ENCODE measurements at regions not wholly inside any gene's neighbourhood (a gene's known extent, or its start where the extent isn't known, plus 50 kb on each side); places are given as distances from the start of the nearest gene placed in this dataset.

DNA sequence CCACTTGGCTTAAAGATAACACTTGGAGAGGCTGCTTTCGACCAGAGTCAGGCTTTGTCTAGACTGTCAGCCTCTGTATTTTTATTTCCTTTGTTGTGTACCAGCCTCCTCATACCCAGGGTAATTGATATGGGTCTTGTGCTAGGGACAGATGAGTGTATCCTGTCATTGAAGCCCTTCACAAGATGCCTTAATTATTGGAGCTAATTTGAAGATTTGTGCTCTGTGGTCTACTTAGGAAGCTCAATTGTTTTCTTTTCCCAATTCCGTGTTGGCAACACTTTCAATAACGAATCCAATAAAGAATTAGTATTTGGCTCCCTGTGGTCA, 60.5 kb upstream of the DPH6 start:
- TF ChIP-seq, protein P1, sequence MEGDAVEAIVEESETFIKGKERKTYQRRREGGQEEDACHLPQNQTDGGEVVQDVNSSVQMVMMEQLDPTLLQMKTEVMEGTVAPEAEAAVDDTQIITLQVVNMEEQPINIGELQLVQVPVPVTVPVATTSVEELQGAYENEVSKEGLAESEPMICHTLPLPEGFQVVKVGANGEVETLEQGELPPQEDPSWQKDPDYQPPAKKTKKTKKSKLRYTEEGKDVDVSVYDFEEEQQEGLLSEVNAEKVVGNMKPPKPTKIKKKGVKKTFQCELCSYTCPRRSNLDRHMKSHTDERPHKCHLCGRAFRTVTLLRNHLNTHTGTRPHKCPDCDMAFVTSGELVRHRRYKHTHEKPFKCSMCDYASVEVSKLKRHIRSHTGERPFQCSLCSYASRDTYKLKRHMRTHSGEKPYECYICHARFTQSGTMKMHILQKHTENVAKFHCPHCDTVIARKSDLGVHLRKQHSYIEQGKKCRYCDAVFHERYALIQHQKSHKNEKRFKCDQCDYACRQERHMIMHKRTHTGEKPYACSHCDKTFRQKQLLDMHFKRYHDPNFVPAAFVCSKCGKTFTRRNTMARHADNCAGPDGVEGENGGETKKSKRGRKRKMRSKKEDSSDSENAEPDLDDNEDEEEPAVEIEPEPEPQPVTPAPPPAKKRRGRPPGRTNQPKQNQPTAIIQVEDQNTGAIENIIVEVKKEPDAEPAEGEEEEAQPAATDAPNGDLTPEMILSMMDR (IDR thresholded peaks at IDR 0.05): no peak
- TF ChIP-seq POLR2AphosphoS5 (IDR thresholded peaks at IDR 0.05) (no peak), POLR2A (IDR thresholded peaks at IDR 0.05) (no peak), EP300 (IDR thresholded peaks at IDR 0.05) (no peak)
- Histone ChIP-seq H3K4me3 (no peak overlapping the region), H3K27me3 (no peaks in the 10 kb centered on the region), H3K4me1 (peaks cover 3 to 30% (median 5%) of the 10 kb centered on the region in 3 donors), H3K27ac (peak overlapping the region in 3 of 4 donors; percentile 7 to 60 (median 47)), H3K36me3 (no peaks in the 10 kb centered on the region), H3K9me3 (no peaks in the 10 kb centered on the region)
- ATAC-seq: no peak
- WGBS, 2 donors (ENCODE audit: low coverage in 1 of 2): 32 to 65% methylated on average over 3 of the region's 3 CpGs

- TF ChIP-seq POLR2AphosphoS5 (IDR thresholded peaks at IDR 0.05): no peak
- no peak for TF ChIP-seq POLR2A (IDR thresholded peaks at IDR 0.05)
- no peak for TF ChIP-seq EP300 (IDR thresholded peaks at IDR 0.05)
- TF ChIP-seq, protein P1 (IDR thresholded peaks at IDR 0.05): no peak
- Histone ChIP-seq H3K4me3 (no peak overlapping the region), H3K27me3 (no peaks in the 10 kb centered on the region), H3K36me3 (no peaks in the 10 kb centered on the region), H3K9me3 (no peaks in the 10 kb centered on the region), H3K27ac (no peak overlapping the region), H3K4me1 (peaks cover 0 to 20% (median 0%) of the 10 kb centered on the region in 3 donors)
- WGBS, 2 donors (ENCODE audit: low coverage in 1 of 2): 85 to 100% methylated on average over 1 of the region's 1 CpG
- ATAC-seq: no peak
Observed at GRCh38 chr15:35616498-35617271, 70.7 kb upstream of the DPH6 start.

GRCh38 chr15:35618260-35619188, 72.6 kb upstream of the DPH6 start:
- no peaks in the 10 kb centered on the region for H3K36me3 ChIP-seq
- no peaks in the 10 kb centered on the region for H3K9me3 ChIP-seq
- no peaks in the 10 kb centered on the region for H3K27me3 ChIP-seq
- peaks cover 0 to 24% (median 0%) of the 10 kb centered on the region in 3 donors for H3K4me1 ChIP-seq
- ATAC-seq: no peak
- no peak overlapping the region for H3K4me3 ChIP-seq
- no peak overlapping the region for H3K27ac ChIP-seq
- no peak for TF ChIP-seq POLR2A (IDR thresholded peaks at IDR 0.05)
- 51 to 71% methylated on average over 2 of the region's 2 CpGs for WGBS, 2 donors (ENCODE audit: low coverage in 1 of 2)

DNA sequence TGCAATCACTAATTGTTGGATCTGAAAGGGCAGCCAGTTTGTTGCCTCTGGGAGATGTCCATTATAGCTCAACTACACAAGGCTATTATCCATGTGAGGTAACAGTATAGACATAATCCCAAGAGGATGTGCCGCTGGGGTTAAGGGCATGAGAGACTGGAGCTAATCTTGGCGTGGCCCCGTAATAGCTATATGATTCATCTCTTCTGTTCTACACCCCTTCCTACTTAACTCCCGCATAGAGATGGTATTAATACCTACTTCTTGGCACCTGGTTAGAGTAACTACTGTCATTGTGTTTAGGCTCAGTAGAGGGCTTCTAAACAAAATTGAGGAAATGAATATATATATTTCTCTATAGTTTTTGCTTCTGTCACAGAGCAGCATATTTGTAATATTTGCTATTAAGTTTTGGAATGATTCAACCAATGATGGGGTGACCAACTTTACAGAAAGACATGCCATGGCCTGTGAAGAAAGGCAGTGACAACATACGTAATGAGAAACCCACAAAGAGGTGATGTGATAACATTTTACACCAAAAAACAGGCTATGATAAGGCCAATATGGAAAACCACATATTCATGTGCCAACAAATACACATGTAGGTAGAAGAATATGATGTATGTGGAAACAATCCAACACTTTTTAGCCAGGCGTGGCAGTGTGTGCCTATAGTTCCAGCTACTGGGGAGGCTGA, 76.8 kb upstream of the DPH6 start:
- no peaks in the 10 kb centered on the region for H3K27me3 ChIP-seq
- TF ChIP-seq, protein P1 (IDR thresholded peaks at IDR 0.05): no peak
- no peak for TF ChIP-seq POLR2AphosphoS5 (IDR thresholded peaks at IDR 0.05)
- TF ChIP-seq POLR2A (IDR thresholded peaks at IDR 0.05): no peak
- TF ChIP-seq EP300 (IDR thresholded peaks at IDR 0.05): no peak
- H3K36me3 ChIP-seq: no peaks in the 10 kb centered on the region
- H3K9me3 ChIP-seq: no peaks in the 10 kb centered on the region
- no peak overlapping the region for H3K27ac ChIP-seq
- H3K4me3 ChIP-seq: no peak overlapping the region
- H3K4me1 ChIP-seq: peaks cover 7 to 52% (median 25%) of the 10 kb centered on the region in 3 donors
- no peak for ATAC-seq
- WGBS, 2 donors (ENCODE audit: low coverage in 1 of 2): 89 to 93% methylated on average over 5 to 6 of the region's 6 CpGs

DNA sequence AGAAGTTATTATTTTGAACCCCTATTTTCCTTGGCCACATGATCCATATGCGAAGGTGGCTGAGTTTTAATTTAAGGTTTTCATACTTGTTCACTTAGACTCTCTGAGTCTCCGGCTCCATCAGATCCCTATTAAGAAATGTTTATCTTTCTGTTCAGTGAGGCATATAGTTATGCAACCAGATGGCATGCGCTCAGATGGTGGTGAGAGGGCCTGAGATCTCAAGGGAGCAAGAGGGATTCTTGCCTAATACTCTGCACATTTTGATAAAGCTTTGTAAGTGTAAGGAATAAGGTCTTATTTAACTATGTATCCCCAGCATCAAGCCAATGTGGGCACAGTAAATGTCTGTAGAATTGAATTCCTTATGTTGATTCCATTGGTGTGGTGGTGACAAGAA, 78.9 kb upstream of the DPH6 start:
- H3K27me3 ChIP-seq: no peaks in the 10 kb centered on the region
- 54 to 73% methylated on average over 3 of the region's 3 CpGs for WGBS, 2 donors (ENCODE audit: low coverage in 1 of 2)
- no peak for TF ChIP-seq POLR2A (IDR thresholded peaks at IDR 0.05)
- TF ChIP-seq, protein P1 (IDR thresholded peaks at IDR 0.05): no peak
- peak; percentile 80 for TF ChIP-seq POLR2AphosphoS5 (IDR thresholded peaks at IDR 0.05)
- TF ChIP-seq EP300 (IDR thresholded peaks at IDR 0.05): no peak
- no peak overlapping the region for H3K4me3 ChIP-seq
- peaks cover 7 to 38% (median 25%) of the 10 kb centered on the region in 3 donors for H3K4me1 ChIP-seq
- no peaks in the 10 kb centered on the region for H3K36me3 ChIP-seq
- ATAC-seq: peak; percentile 90
- no peaks in the 10 kb centered on the region for H3K9me3 ChIP-seq
- H3K27ac ChIP-seq: peak overlapping the region; percentile 50 to 61 (median 54)

Measured in gastroesophageal sphincter (tissue), 4 donors.